ENCODE measurements at regions not wholly inside any gene's neighbourhood (a gene's known extent, or its start where the extent isn't known, plus 50 kb on each side); places are given as distances from the start of the nearest gene placed in this dataset.

GRCh38 chr9:90156318-90156717, 486.3 kb downstream of the DIRAS2 start:
- TF ChIP-seq SMC3 (conservative IDR thresholded peaks at IDR 0.05; ENCODE audit: poor library complexity) (no peak), CTCF (IDR thresholded peaks at IDR 0.05; ENCODE audit: poor library complexity, severe bottlenecking) (no peak), EP300 (conservative IDR thresholded peaks at IDR 0.05; ENCODE audit: poor library complexity, severe bottlenecking) (no peak), RAD21 (conservative IDR thresholded peaks at IDR 0.05) (no peak), REST (IDR thresholded peaks at IDR 0.05; ENCODE audit: borderline replicate concordance) (no peak)
